Rectal smooth muscle tissue (tissue), 1 donor: ENCODE measurements at regions not wholly inside any gene's neighbourhood (a gene's known extent, or its start where the extent isn't known, plus 50 kb on each side); places are given as distances from the start of the nearest gene placed in this dataset.

ENCODE experiments used
- H3K27ac ChIP-seq: one replicate; pipeline ENCODE4 v1.7.0; 2013; ENCODE audit warnings: low read depth, low read length, inconsistent platforms
- H3K27me3 ChIP-seq: one replicate; pipeline ENCODE4 v1.7.0; 2013; ENCODE audit warnings: low read length; ENCODE audit not compliant: control insufficient read depth, insufficient read depth
- H3K36me3 ChIP-seq: one replicate; pipeline ENCODE4 v1.7.0; 2013; ENCODE audit warnings: low read length; ENCODE audit not compliant: control insufficient read depth, insufficient read depth
- H3K4me1 ChIP-seq: one replicate; pipeline ENCODE4 v1.7.0; 2013; ENCODE audit warnings: low read length; ENCODE audit not compliant: control insufficient read depth, insufficient read depth
- H3K4me3 ChIP-seq: one replicate; pipeline ENCODE4 v1.7.0; 2013; ENCODE audit warnings: low read length
- H3K9ac ChIP-seq: one replicate; pipeline ENCODE4 v1.7.0; 2013; ENCODE audit warnings: low read length

GRCh38 chr6:145118224-145118623 lies 617.1 kb downstream of the EPM2A start:
- Histone ChIP-seq H3K4me3 (no peak overlapping the region), H3K27me3 (no peaks in the 10 kb centered on the region), H3K4me1 (no peaks in the 10 kb centered on the region)

DNA sequence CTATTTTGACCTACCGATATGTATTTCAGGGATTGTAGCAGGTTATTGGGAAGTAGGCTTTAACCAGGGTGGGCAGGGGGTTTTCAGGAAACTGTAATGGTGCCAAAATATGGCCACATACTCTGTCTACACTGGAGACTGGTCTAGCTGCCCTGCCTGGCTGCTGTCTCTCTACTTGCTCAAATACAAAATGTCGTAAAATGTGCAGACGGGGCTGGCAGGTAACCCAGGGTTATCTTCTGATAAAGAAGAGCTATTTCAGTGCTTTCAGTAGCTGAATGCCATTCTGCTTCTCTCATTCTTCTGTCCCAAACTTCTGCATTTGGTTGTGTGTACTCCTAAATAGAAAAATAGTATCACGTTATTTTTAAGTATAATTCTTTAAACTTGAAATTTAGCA lies 616.2 kb downstream of the EPM2A start:
- Histone ChIP-seq H3K36me3 (no peaks in the 10 kb centered on the region), H3K4me3 (no peak overlapping the region), H3K27me3 (no peaks in the 10 kb centered on the region), H3K27ac (no peak overlapping the region), H3K4me1 (no peaks in the 10 kb centered on the region), H3K9ac (no peak overlapping the region)

More at GRCh38 chr6:145118224-145118623, 617.1 kb downstream of the EPM2A start:
- no peak overlapping the region for H3K9ac ChIP-seq
- no peaks in the 10 kb centered on the region for H3K36me3 ChIP-seq
- no peak overlapping the region for H3K27ac ChIP-seq

DNA sequence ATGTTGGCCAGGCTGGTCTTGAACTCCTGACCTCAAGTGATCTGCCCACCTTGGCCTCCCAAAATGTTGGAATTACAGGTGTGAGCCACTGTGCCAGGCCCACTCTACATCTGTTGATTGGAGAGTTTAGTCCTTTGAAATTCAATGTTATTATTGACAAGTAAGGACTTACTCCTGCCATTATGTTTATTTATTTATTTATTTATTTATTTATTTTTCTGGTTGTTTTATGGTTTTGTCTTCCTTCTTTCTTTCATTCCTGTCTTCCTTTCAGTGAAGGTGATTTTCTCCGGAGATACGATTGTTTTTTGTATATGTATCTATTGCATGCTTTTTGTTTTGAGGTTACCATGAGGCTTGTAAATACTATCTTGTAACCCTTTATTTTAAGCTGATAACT lies 602.6 kb downstream of the EPM2A start:
- no peak overlapping the region for H3K4me3 ChIP-seq
- H3K4me1 ChIP-seq = no peaks in the 10 kb centered on the region
- no peaks in the 10 kb centered on the region for H3K36me3 ChIP-seq
- no peak overlapping the region for H3K27ac ChIP-seq
- H3K27me3 ChIP-seq = no peaks in the 10 kb centered on the region
- H3K9ac ChIP-seq = no peak overlapping the region

DNA sequence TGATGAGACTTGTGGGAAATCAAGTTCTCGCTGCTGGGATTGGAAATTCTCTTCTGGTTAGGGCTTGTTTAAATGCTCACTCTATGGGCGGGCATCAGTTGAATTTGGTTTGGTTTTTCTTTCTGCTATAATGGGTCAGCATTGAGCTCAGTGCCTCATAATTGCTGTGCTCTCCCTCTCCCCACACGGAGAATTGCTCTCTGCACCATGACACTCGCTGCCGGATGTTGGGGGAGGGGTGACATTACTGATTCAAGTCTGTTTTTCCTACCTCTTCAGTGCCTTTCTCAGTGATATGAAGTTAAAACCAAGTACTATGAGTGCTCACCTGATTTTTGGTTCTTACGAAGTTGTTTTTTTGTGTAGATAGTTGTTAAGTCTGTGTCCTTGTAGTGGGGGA lies 599.6 kb downstream of the EPM2A start:
- H3K4me3 ChIP-seq = no peak overlapping the region
- no peaks in the 10 kb centered on the region for H3K36me3 ChIP-seq
- H3K27ac ChIP-seq = no peak overlapping the region
- H3K9ac ChIP-seq = no peak overlapping the region
- no peaks in the 10 kb centered on the region for H3K27me3 ChIP-seq
- no peaks in the 10 kb centered on the region for H3K4me1 ChIP-seq

DNA sequence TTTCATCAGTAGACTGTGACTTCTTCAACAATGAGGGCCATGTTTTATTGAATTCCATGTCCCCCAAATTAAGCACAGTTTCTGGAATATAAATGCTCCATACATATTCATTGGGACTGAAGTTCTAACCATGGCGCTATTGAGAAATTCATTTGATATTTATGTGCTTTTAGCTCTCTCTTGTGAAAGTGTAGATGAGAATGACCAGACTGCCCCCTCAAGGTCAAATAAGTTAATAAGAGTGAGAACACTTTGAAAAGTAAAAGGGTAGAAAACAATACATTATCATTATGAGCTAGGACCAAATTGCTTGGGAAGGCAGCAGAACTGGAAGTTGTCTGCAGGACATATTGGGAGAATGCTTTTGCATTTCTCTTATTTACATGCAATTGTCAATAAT lies 597.9 kb downstream of the EPM2A start:
- H3K27ac ChIP-seq = no peak overlapping the region
- no peak overlapping the region for H3K4me3 ChIP-seq

DNA sequence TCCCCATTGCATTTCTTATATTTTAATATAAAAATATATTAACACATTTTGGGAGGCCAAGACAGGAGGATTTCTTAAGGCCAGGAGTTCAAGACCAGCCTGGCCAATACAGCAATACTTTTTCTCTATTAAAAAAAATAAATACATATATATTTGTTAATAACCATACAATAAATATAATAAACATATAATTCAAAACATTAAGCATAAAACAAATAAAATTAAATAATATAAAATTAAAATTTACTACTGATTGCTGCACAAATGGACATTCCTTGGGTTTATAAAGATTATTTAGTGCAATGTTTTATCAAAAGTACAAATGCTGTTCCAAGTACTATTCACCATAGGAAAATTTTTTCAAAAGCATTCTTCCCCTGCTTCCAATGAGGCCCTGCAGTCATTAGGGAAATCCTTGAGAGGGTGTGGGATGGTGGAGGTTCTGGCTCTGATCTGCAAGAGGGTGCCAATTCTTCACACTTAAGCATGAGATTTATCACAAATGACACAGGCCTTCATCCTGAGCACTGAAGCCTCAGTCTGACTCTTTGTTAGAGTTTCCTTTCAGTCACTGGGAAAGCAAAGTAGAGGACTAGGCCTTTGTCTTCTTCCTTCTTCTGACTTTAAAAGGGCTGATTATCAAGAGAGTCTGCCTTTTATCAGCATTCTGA lies 596.7 kb downstream of the EPM2A start:
- no peak overlapping the region for H3K27ac ChIP-seq
- no peak overlapping the region for H3K4me3 ChIP-seq
- no peaks in the 10 kb centered on the region for H3K27me3 ChIP-seq
- no peaks in the 10 kb centered on the region for H3K36me3 ChIP-seq
- H3K4me1 ChIP-seq = no peaks in the 10 kb centered on the region
- no peak overlapping the region for H3K9ac ChIP-seq

More for the DNA sequence above, 597.9 kb downstream of the EPM2A start:
- H3K36me3 ChIP-seq = no peaks in the 10 kb centered on the region
- no peaks in the 10 kb centered on the region for H3K4me1 ChIP-seq
- H3K27me3 ChIP-seq = no peaks in the 10 kb centered on the region
- no peak overlapping the region for H3K9ac ChIP-seq

DNA sequence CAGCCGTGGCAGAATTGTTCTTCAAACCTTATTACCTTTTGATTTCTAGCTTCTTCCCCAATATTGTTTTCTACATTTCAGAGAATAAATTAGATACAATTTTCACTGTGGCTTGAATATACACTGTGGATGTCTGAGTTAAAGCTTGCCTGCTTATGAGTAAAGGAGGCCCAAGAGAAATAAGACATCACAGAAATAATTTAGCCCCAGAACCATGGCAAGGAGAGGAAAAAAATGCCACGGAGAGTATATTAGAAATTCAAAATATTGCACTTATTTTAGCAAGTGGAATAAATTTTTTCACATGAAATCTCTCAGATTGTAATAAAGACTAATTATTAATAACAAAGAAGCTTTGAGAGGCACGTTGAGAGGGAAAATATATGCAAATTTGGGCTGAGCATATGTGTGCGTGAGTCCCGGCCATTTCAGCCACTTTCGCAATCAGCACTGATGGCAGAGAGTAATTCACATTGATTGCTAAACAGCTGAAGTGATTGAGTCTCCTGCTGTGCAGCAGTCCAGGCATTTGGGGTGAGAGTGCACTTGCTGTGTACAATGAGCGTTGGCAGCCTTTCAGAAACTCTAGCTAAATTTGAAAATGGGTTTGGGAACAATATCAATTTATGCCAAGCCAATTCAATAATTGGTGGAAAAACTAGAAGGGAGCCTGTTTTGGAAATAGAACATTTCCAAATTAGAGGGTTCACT lies 596.0 kb downstream of the EPM2A start:
- Histone ChIP-seq H3K4me3 (no peak overlapping the region), H3K4me1 (no peaks in the 10 kb centered on the region), H3K9ac (no peak overlapping the region), H3K27ac (no peak overlapping the region), H3K27me3 (no peaks in the 10 kb centered on the region), H3K36me3 (no peaks in the 10 kb centered on the region)

GRCh38 chr6:145139895-145140294 lies 595.4 kb downstream of the EPM2A start:
- Histone ChIP-seq H3K9ac (no peak overlapping the region), H3K27ac (no peak overlapping the region), H3K4me3 (no peak overlapping the region), H3K4me1 (no peaks in the 10 kb centered on the region), H3K36me3 (no peaks in the 10 kb centered on the region), H3K27me3 (no peaks in the 10 kb centered on the region)

GRCh38 chr6:145141572-145141971 lies 593.7 kb downstream of the EPM2A start:
- H3K27me3 ChIP-seq = no peaks in the 10 kb centered on the region
- no peak overlapping the region for H3K4me3 ChIP-seq
- no peak overlapping the region for H3K9ac ChIP-seq
- H3K27ac ChIP-seq = no peak overlapping the region
- H3K36me3 ChIP-seq = no peaks in the 10 kb centered on the region
- no peaks in the 10 kb centered on the region for H3K4me1 ChIP-seq

- Histone ChIP-seq H3K4me3 (no peak overlapping the region), H3K27ac (no peak overlapping the region), H3K36me3 (no peaks in the 10 kb centered on the region), H3K9ac (no peak overlapping the region), H3K27me3 (no peaks in the 10 kb centered on the region), H3K4me1 (no peaks in the 10 kb centered on the region)
These were observed 592.4 kb downstream of the EPM2A start for GRCh38 chr6:145142958-145143357.

DNA sequence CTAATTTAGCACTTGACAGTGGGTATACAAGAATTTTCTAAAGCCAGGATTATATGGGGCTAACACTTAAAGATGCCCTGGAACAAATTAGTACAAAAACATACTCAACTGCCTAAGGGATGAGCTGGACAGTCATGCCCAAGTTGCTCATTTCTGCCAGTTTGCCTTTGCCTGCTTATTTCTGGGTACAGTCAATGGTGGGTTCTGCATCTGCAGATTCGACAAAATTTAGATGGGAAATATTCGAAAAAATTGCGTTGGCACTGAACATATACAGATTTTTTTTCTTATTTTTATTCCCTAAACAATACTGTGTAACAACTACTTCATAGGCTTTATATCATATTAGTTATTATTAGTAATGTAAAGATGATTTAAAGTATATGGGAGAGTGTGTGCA lies 591.9 kb downstream of the EPM2A start:
- Histone ChIP-seq H3K4me1 (no peaks in the 10 kb centered on the region), H3K4me3 (no peak overlapping the region), H3K27ac (no peak overlapping the region), H3K36me3 (no peaks in the 10 kb centered on the region), H3K27me3 (no peaks in the 10 kb centered on the region), H3K9ac (no peak overlapping the region)

GRCh38 chr6:145147559-145147958 lies 587.8 kb downstream of the EPM2A start:
- Histone ChIP-seq H3K4me1 (peaks cover 5% of the 10 kb centered on the region), H3K27ac (no peak overlapping the region), H3K4me3 (no peak overlapping the region), H3K36me3 (no peaks in the 10 kb centered on the region), H3K9ac (no peak overlapping the region), H3K27me3 (no peaks in the 10 kb centered on the region)
